ENCODE measurements at regions not wholly inside any gene's neighbourhood (a gene's known extent, or its start where the extent isn't known, plus 50 kb on each side); places are given as distances from the start of the nearest gene placed in this dataset.

- TF ChIP-seq CTCF (IDR thresholded peaks at IDR 0.05), result no peak
- no peak for TF ChIP-seq POLR2A (IDR thresholded peaks at IDR 0.05)
These were observed 69.4 kb upstream of the HGFAC start for GRCh38 chr4:3372264-3372932.

Measured in right lobe of liver (tissue), 4 donors.